ENCODE measurements at regions not wholly inside any gene's neighbourhood (a gene's known extent, or its start where the extent isn't known, plus 50 kb on each side); places are given as distances from the start of the nearest gene placed in this dataset.

GRCh38 chr14:71758229-71758951 is 173.8 kb upstream of the RGS6 start:
- Histone ChIP-seq H3K27me3 (replicated peaks in 1 of 7) (peaks cover 0 to 3% (median 0%) of the 10 kb centered on the region in 7 donors), H3K36me3 (no peaks in the 10 kb centered on the region), H3K9me3 (peaks cover 0 to 14% (median 0%) of the 10 kb centered on the region in 8 donors), H3K27ac (no peak overlapping the region), H3K4me3 (no peak overlapping the region), H3K4me1 (peaks cover 0 to 3% (median 1%) of the 10 kb centered on the region in 6 donors)
- DNase-seq = no peak
- intact Hi-C loops (cut with DNase I; ENCODE audit: low total_unique reads) = loop anchor here (10.0 kb wide), 1 partner anchor 444 kb away; no protein-coding TSS in a partner anchor
- WGBS, 5 donors = 77 to 90% (median 84%) methylated on average over 11 to 12 of the region's 12 CpGs
- TF ChIP-seq POLR2A (IDR thresholded peaks at IDR 0.05) (no peak), POLR2AphosphoS5 (IDR thresholded peaks at IDR 0.05) (no peak), CTCF (IDR thresholded peaks at IDR 0.05 in 8 of 11, conservative IDR thresholded peaks at IDR 0.05 in 3 of 11) (no peak)

GRCh38 chr14:71762575-71762974 is 169.7 kb upstream of the RGS6 start:
- Histone ChIP-seq H3K4me1 (no peaks in the 10 kb centered on the region), H3K27ac (no peak overlapping the region), H3K9me3 (peaks cover 0 to 14% (median 0%) of the 10 kb centered on the region in 8 donors), H3K4me3 (no peak overlapping the region), H3K27me3 (replicated peaks in 1 of 7) (peaks cover 0 to 3% (median 0%) of the 10 kb centered on the region in 7 donors), H3K36me3 (no peaks in the 10 kb centered on the region)
- DNase-seq = no peak
- intact Hi-C loops (cut with DNase I; ENCODE audit: low total_unique reads) = no loop called here
- 80 to 92% (median 87%) methylated on average over 4 of the region's 4 CpGs for WGBS, 5 donors
- no peak for TF ChIP-seq POLR2A (IDR thresholded peaks at IDR 0.05)

- DNase-seq = no peak
- Histone ChIP-seq H3K4me1 (no peaks in the 10 kb centered on the region), H3K27ac (no peak overlapping the region), H3K9me3 (peaks cover 0 to 14% (median 0%) of the 10 kb centered on the region in 8 donors), H3K36me3 (no peaks in the 10 kb centered on the region), H3K4me3 (no peak overlapping the region), H3K27me3 (replicated peaks in 1 of 7) (no peaks in the 10 kb centered on the region)
- 69 to 80% (median 75%) methylated on average over 9 of the region's 9 CpGs for WGBS, 5 donors
- intact Hi-C loops (cut with DNase I; ENCODE audit: low total_unique reads) = no loop called here
- TF ChIP-seq POLR2AphosphoS5 (IDR thresholded peaks at IDR 0.05) = no peak
- no peak for TF ChIP-seq POLR2A (IDR thresholded peaks at IDR 0.05)
- TF ChIP-seq CTCF (IDR thresholded peaks at IDR 0.05 in 8 of 11, conservative IDR thresholded peaks at IDR 0.05 in 3 of 11) = no peak
Measured at GRCh38 chr14:71764701-71765382, 167.4 kb upstream of the RGS6 start.

- Histone ChIP-seq H3K9me3 (peaks cover 0 to 14% (median 0%) of the 10 kb centered on the region in 8 donors), H3K4me3 (no peak overlapping the region), H3K27ac (no peak overlapping the region), H3K36me3 (no peaks in the 10 kb centered on the region), H3K27me3 (replicated peaks in 1 of 7) (no peaks in the 10 kb centered on the region), H3K4me1 (no peaks in the 10 kb centered on the region)
- 58 to 90% (median 68%) methylated on average over 1 of the region's 1 CpG for WGBS, 5 donors
- no peak for DNase-seq
- TF ChIP-seq CTCF (IDR thresholded peaks at IDR 0.05 in 8 of 11, conservative IDR thresholded peaks at IDR 0.05 in 3 of 11) (no peak), POLR2AphosphoS5 (IDR thresholded peaks at IDR 0.05) (no peak), POLR2A (IDR thresholded peaks at IDR 0.05) (no peak)
- intact Hi-C loops (cut with DNase I; ENCODE audit: low total_unique reads) = no loop called here
Measured at GRCh38 chr14:71765505-71765904, 166.7 kb upstream of the RGS6 start.
